Karpas-422 (cell line): ENCODE measurements at regions not wholly inside any gene's neighbourhood (a gene's known extent, or its start where the extent isn't known, plus 50 kb on each side); places are given as distances from the start of the nearest gene placed in this dataset.

Experiments used
- DNase-seq: peaks from one replicate; pipeline ENCODE4 v3.0.0-alpha.2; 2015
- H2AFZ ChIP-seq: fragments of 200-600 bp; sonication (generic); 2 replicates; pipeline ENCODE4 v1.6.1; 2014; ENCODE audit warnings: antibody characterized with exemption, low read length, mixed read lengths
- H3K27ac ChIP-seq: fragments of 200-600 bp; sonication (generic); 2 replicates; pipeline ENCODE4 v1.5.1; 2014; ENCODE audit warnings: mild to moderate bottlenecking, low read length, moderate library complexity
- H3K27me3 ChIP-seq: fragments of 200-600 bp; sonication (generic); 2 replicates; pipeline ENCODE4 v1.6.1; 2014; ENCODE audit warnings: low read length, mixed read lengths
- H3K36me3 ChIP-seq: fragments of 200-600 bp; sonication (generic); 2 replicates; pipeline ENCODE4 v1.6.1; 2014; ENCODE audit warnings: low read length, mixed read lengths; ENCODE audit not compliant: insufficient read depth
- H3K4me1 ChIP-seq: fragments of 200-600 bp; sonication (generic); 2 replicates; pipeline ENCODE4 v1.6.1; 2014; ENCODE audit warnings: mild to moderate bottlenecking, low read length, mixed read lengths
- H3K4me2 ChIP-seq: fragments of 200-600 bp; sonication (generic); 2 replicates; pipeline ENCODE4 v1.6.1; 2014; ENCODE audit warnings: low read length, low read depth, mild to moderate bottlenecking; ENCODE audit not compliant: poor library complexity, severe bottlenecking
- H3K4me3 ChIP-seq: fragments of 200-600 bp; sonication (generic); 2 replicates; pipeline ENCODE4 v1.5.1; 2014; ENCODE audit warnings: mild to moderate bottlenecking, antibody characterized with exemption, low read length, mixed read lengths
- H3K79me2 ChIP-seq: fragments of 200-600 bp; sonication (generic); 2 replicates; pipeline ENCODE4 v1.6.1; 2014; ENCODE audit warnings: mild to moderate bottlenecking, low read length, mixed read lengths
- H3K9ac ChIP-seq: fragments of 200-600 bp; sonication (generic); 2 replicates; pipeline ENCODE4 v1.6.0; 2014; ENCODE audit warnings: low read length
- H3K9me2 ChIP-seq: fragments of 200-600 bp; sonication (generic), shearing (Covaris generic); replicated peaks from 2 replicates; pipeline ENCODE4 v1.6.0; 2014; ENCODE audit warnings: mild to moderate bottlenecking, low read length, moderate library complexity; ENCODE audit not compliant: insufficient read depth
- H3K9me3 ChIP-seq: fragments of 300-700, 200-600 bp; sonication (generic); 2 replicates; pipeline ENCODE4 v1.6.1; 2014; ENCODE audit warnings: low read length, mixed read lengths
- H4K20me1 ChIP-seq: fragments of 200-600 bp; sonication (generic); 2 replicates; pipeline ENCODE4 v1.6.1; 2014; ENCODE audit warnings: mild to moderate bottlenecking, antibody characterized with exemption, low read length, low read depth; ENCODE audit not compliant: insufficient read depth

- H3K79me2 ChIP-seq: no peaks in the 10 kb centered on the region
- no peaks in the 10 kb centered on the region for H3K9me2 ChIP-seq
- H4K20me1 ChIP-seq: no peaks in the 10 kb centered on the region
- no peak overlapping the region for H3K4me2 ChIP-seq
- no peak for DNase-seq
- H3K4me3 ChIP-seq: no peak overlapping the region
- no peak overlapping the region for H3K9ac ChIP-seq
- H3K36me3 ChIP-seq: no peaks in the 10 kb centered on the region
- no peaks in the 10 kb centered on the region for H3K27me3 ChIP-seq
- H3K27ac ChIP-seq: no peak overlapping the region
- H2AFZ ChIP-seq: no peak overlapping the region
- H3K4me1 ChIP-seq: peaks cover 36% of the 10 kb centered on the region
- no peaks in the 10 kb centered on the region for H3K9me3 ChIP-seq
Measured at GRCh38 chr10:105699504-105699903, 1058.4 kb downstream of the SORCS3 start.

- Histone ChIP-seq H3K4me2 (no peak overlapping the region), H3K79me2 (no peaks in the 10 kb centered on the region), H3K9me3 (no peaks in the 10 kb centered on the region), H4K20me1 (no peaks in the 10 kb centered on the region), H3K27ac (no peak overlapping the region), H3K36me3 (no peaks in the 10 kb centered on the region), H3K9ac (no peak overlapping the region), H2AFZ (no peak overlapping the region), H3K4me1 (peaks cover 27% of the 10 kb centered on the region), H3K4me3 (no peak overlapping the region), H3K9me2 (no peaks in the 10 kb centered on the region), H3K27me3 (no peaks in the 10 kb centered on the region)
- DNase-seq: no peak
Measured at GRCh38 chr10:105698592-105698991, 1057.5 kb downstream of the SORCS3 start.

- Histone ChIP-seq H3K4me3 (no peak overlapping the region), H3K9ac (no peak overlapping the region), H4K20me1 (no peaks in the 10 kb centered on the region), H2AFZ (no peak overlapping the region), H3K27ac (no peak overlapping the region), H3K4me1 (peaks cover 19% of the 10 kb centered on the region), H3K4me2 (no peak overlapping the region), H3K79me2 (no peaks in the 10 kb centered on the region), H3K9me2 (no peaks in the 10 kb centered on the region), H3K27me3 (no peaks in the 10 kb centered on the region), H3K36me3 (no peaks in the 10 kb centered on the region), H3K9me3 (no peaks in the 10 kb centered on the region)
- no peak for DNase-seq
Measured at GRCh38 chr10:105697290-105697780, 1056.2 kb downstream of the SORCS3 start.

- H3K9me2 ChIP-seq: no peaks in the 10 kb centered on the region
- no peaks in the 10 kb centered on the region for H3K4me1 ChIP-seq
- H3K27me3 ChIP-seq: no peaks in the 10 kb centered on the region
- no peak overlapping the region for H3K4me2 ChIP-seq
- H3K4me3 ChIP-seq: no peak overlapping the region
- no peaks in the 10 kb centered on the region for H4K20me1 ChIP-seq
- H3K9ac ChIP-seq: no peak overlapping the region
- H3K36me3 ChIP-seq: no peaks in the 10 kb centered on the region
- no peak overlapping the region for H2AFZ ChIP-seq
- no peaks in the 10 kb centered on the region for H3K9me3 ChIP-seq
- no peaks in the 10 kb centered on the region for H3K79me2 ChIP-seq
- H3K27ac ChIP-seq: no peak overlapping the region
- peak; percentile 78 for DNase-seq
Measured at GRCh38 chr10:105691811-105692210, 1050.7 kb downstream of the SORCS3 start.

GRCh38 chr10:105682911-105683310, 1041.8 kb downstream of the SORCS3 start:
- Histone ChIP-seq H3K27ac (no peak overlapping the region), H3K27me3 (no peaks in the 10 kb centered on the region), H3K36me3 (no peaks in the 10 kb centered on the region), H3K79me2 (no peaks in the 10 kb centered on the region), H3K4me3 (no peak overlapping the region), H3K4me1 (no peaks in the 10 kb centered on the region), H3K9me2 (no peaks in the 10 kb centered on the region), H4K20me1 (no peaks in the 10 kb centered on the region), H2AFZ (no peak overlapping the region), H3K9me3 (peaks cover 7% of the 10 kb centered on the region; the same call in 1 of the 2 replicates), H3K4me2 (no peak overlapping the region), H3K9ac (no peak overlapping the region)
- no peak for DNase-seq

GRCh38 chr10:105681051-105681450, 1040.0 kb downstream of the SORCS3 start:
- no peak overlapping the region for H3K27ac ChIP-seq

GRCh38 chr10:105679781-105680180, 1038.7 kb downstream of the SORCS3 start:
- H3K36me3 ChIP-seq: no peaks in the 10 kb centered on the region
- no peaks in the 10 kb centered on the region for H3K9me2 ChIP-seq
- H3K4me1 ChIP-seq: no peaks in the 10 kb centered on the region
- no peak overlapping the region for H2AFZ ChIP-seq
- no peaks in the 10 kb centered on the region for H4K20me1 ChIP-seq
- H3K9ac ChIP-seq: no peak overlapping the region
- H3K27me3 ChIP-seq: no peaks in the 10 kb centered on the region
- no peak overlapping the region for H3K4me3 ChIP-seq
- peaks cover 11% of the 10 kb centered on the region; the same call in 1 of the 2 replicates for H3K9me3 ChIP-seq
- no peak overlapping the region for H3K27ac ChIP-seq
- no peaks in the 10 kb centered on the region for H3K79me2 ChIP-seq
- DNase-seq: no peak
- no peak overlapping the region for H3K4me2 ChIP-seq

More at GRCh38 chr10:105681051-105681450, 1040.0 kb downstream of the SORCS3 start:
- H3K4me2 ChIP-seq: no peak overlapping the region
- H3K4me3 ChIP-seq: no peak overlapping the region
- H3K79me2 ChIP-seq: no peaks in the 10 kb centered on the region
- H2AFZ ChIP-seq: no peak overlapping the region
- no peak for DNase-seq
- no peak overlapping the region for H3K9ac ChIP-seq
- H3K36me3 ChIP-seq: no peaks in the 10 kb centered on the region
- peaks cover 8% of the 10 kb centered on the region; the same call in 1 of the 2 replicates for H3K9me3 ChIP-seq
- no peaks in the 10 kb centered on the region for H4K20me1 ChIP-seq
- H3K9me2 ChIP-seq: no peaks in the 10 kb centered on the region
- H3K4me1 ChIP-seq: no peaks in the 10 kb centered on the region
- H3K27me3 ChIP-seq: no peaks in the 10 kb centered on the region

GRCh38 chr10:105675333-105675732, 1034.2 kb downstream of the SORCS3 start:
- Histone ChIP-seq H4K20me1 (no peaks in the 10 kb centered on the region), H3K27ac (no peak overlapping the region), H3K9ac (no peak overlapping the region), H3K9me3 (peaks cover 14% of the 10 kb centered on the region), H3K4me1 (no peaks in the 10 kb centered on the region), H2AFZ (no peak overlapping the region), H3K4me3 (no peak overlapping the region), H3K36me3 (no peaks in the 10 kb centered on the region), H3K4me2 (no peak overlapping the region), H3K9me2 (no peaks in the 10 kb centered on the region), H3K27me3 (no peaks in the 10 kb centered on the region), H3K79me2 (no peaks in the 10 kb centered on the region)
- no peak for DNase-seq

GRCh38 chr10:105674448-105674847, 1033.4 kb downstream of the SORCS3 start:
- H3K27ac ChIP-seq: no peak overlapping the region
- H3K4me3 ChIP-seq: no peak overlapping the region
- H3K4me2 ChIP-seq: no peak overlapping the region
- no peaks in the 10 kb centered on the region for H3K79me2 ChIP-seq
- H3K9me3 ChIP-seq: peaks cover 14% of the 10 kb centered on the region
- no peaks in the 10 kb centered on the region for H3K27me3 ChIP-seq
- no peaks in the 10 kb centered on the region for H3K36me3 ChIP-seq
- H3K9ac ChIP-seq: no peak overlapping the region
- H2AFZ ChIP-seq: no peak overlapping the region
- H3K4me1 ChIP-seq: no peaks in the 10 kb centered on the region
- no peak for DNase-seq
- H3K9me2 ChIP-seq: no peaks in the 10 kb centered on the region
- no peaks in the 10 kb centered on the region for H4K20me1 ChIP-seq
